Skeletal muscle tissue (tissue), 3 donors: ENCODE measurements at regions not wholly inside any gene's neighbourhood (a gene's known extent, or its start where the extent isn't known, plus 50 kb on each side); places are given as distances from the start of the nearest gene placed in this dataset.
"Not testable (repeated sequence)": the region's sequence is repeated elsewhere in the genome, so short reads cannot be mapped to it uniquely, and the experiment has no call there.

Experiments
- H3K27ac ChIP-seq: one replicate; pipeline ENCODE4 v1.7.0; 2013; ENCODE audit warnings: mild to moderate bottlenecking, low read depth, low read length, inconsistent platforms
- H3K27me3 ChIP-seq, 3 donors: one replicate each; pipeline ENCODE4 v1.7.0; 2013; ENCODE audit warnings: low read length in 3 of 3; ENCODE audit not compliant: control insufficient read depth in 3 of 3, insufficient read depth in 3 of 3
- H3K36me3 ChIP-seq, 3 donors: one replicate each; pipeline ENCODE4 v1.7.0; 2013; ENCODE audit warnings: low read length in 3 of 3; ENCODE audit not compliant: control insufficient read depth in 3 of 3, insufficient read depth in 3 of 3
- H3K4me1 ChIP-seq, 3 donors: one replicate each; pipeline ENCODE4 v1.7.0; 2013; ENCODE audit warnings: low read length in 3 of 3, mild to moderate bottlenecking in 3 of 3; ENCODE audit not compliant: control insufficient read depth in 3 of 3, insufficient read depth in 3 of 3
- H3K4me3 ChIP-seq, 3 donors: one replicate each; pipeline ENCODE4 v1.7.0; 2013; ENCODE audit warnings: low read length in 3 of 3
- H3K9ac ChIP-seq, 3 donors: one replicate each; pipeline ENCODE4 v1.7.0; 2013; ENCODE audit warnings: low read length in 3 of 3, mild to moderate bottlenecking in 3 of 3, moderate library complexity in 2 of 3, low read depth in 1 of 3
- H3K9me3 ChIP-seq, 3 donors: one replicate each; pipeline ENCODE4 v1.7.0; 2013; ENCODE audit warnings: low read length in 3 of 3; ENCODE audit not compliant: control insufficient read depth in 3 of 3
- donor health status: Osteomylitis.

DNA sequence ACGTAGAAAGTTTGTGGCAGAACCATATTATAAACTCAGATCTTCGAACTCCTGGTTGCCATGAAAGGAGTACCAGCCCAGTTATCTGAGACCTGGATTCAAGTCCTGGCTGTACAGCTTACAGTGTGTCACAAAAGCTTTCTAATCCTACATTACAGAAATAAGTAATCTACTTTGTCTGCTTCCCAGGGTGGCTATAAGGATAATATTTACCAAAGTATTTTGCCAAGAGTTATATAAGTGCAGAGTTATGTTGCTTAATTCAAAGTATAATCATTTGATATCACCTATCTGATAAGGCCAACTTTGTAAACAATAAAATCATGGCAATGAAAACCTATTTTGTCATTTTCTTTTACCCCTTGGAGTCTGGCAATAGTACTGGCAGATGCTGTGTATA lies 381.6 kb downstream of the NDFIP2 start:
- Histone ChIP-seq H3K27me3 (no peaks in the 10 kb centered on the region), H3K9ac (no peak overlapping the region), H3K4me1 (no peaks in the 10 kb centered on the region), H3K9me3 (no peaks in the 10 kb centered on the region), H3K4me3 (no peak overlapping the region), H3K27ac (no peak overlapping the region), H3K36me3 (no peaks in the 10 kb centered on the region)

- Histone ChIP-seq H3K9me3 (no peaks in the 10 kb centered on the region), H3K9ac (no peak overlapping the region), H3K4me1 (no peaks in the 10 kb centered on the region), H3K27me3 (no peaks in the 10 kb centered on the region), H3K4me3 (no peak overlapping the region), H3K36me3 (no peaks in the 10 kb centered on the region), H3K27ac (no peak overlapping the region)
These were observed 380.8 kb downstream of the NDFIP2 start for GRCh38 chr13:79861731-79862130.

- H3K36me3 ChIP-seq = no peaks in the 10 kb centered on the region
These were observed 379.8 kb downstream of the NDFIP2 start for GRCh38 chr13:79860791-79861190.

DNA sequence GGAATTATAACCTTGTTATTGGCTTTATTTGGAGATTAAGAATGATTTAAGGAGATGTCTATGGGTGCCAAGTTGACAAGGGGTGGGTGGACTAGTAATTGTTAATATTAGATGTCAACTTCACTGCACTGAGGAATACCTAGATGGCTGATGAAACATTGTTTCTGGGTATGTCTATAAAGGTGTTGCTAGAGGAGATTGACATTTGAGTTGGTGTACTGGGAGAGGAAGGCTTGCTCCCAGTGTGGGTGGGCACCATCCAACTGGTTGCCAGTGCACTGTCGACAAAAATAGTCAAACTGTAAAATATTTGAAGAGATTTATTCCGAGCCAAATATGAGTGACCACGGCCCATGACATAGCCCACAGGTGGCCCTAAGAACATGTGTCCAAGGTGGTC lies 378.8 kb downstream of the NDFIP2 start:
- H3K4me3 ChIP-seq = no peak overlapping the region
- no peaks in the 10 kb centered on the region for H3K9me3 ChIP-seq
- no peak overlapping the region for H3K9ac ChIP-seq
- H3K27ac ChIP-seq = no peak overlapping the region
- H3K4me1 ChIP-seq = no peaks in the 10 kb centered on the region
- no peaks in the 10 kb centered on the region for H3K36me3 ChIP-seq
- no peaks in the 10 kb centered on the region for H3K27me3 ChIP-seq

More at GRCh38 chr13:79860791-79861190, 379.8 kb downstream of the NDFIP2 start:
- H3K4me3 ChIP-seq = no peak overlapping the region
- H3K27ac ChIP-seq = no peak overlapping the region
- H3K9ac ChIP-seq = no peak overlapping the region
- H3K27me3 ChIP-seq = no peaks in the 10 kb centered on the region
- H3K9me3 ChIP-seq = no peaks in the 10 kb centered on the region
- no peaks in the 10 kb centered on the region for H3K4me1 ChIP-seq

- Histone ChIP-seq H3K36me3 (no peaks in the 10 kb centered on the region), H3K27ac (no peak overlapping the region), H3K4me3 (no peak overlapping the region), H3K9ac (no peak overlapping the region), H3K27me3 (no peaks in the 10 kb centered on the region), H3K4me1 (no peaks in the 10 kb centered on the region), H3K9me3 (no peaks in the 10 kb centered on the region)
These were observed 372.3 kb downstream of the NDFIP2 start for GRCh38 chr13:79853251-79853650.

GRCh38 chr13:79851318-79851717 lies 370.4 kb downstream of the NDFIP2 start:
- H3K27me3 ChIP-seq = no peaks in the 10 kb centered on the region
- H3K27ac ChIP-seq = no peak overlapping the region
- H3K9me3 ChIP-seq = no peaks in the 10 kb centered on the region
- no peak overlapping the region for H3K4me3 ChIP-seq
- H3K9ac ChIP-seq = no peak overlapping the region
- no peaks in the 10 kb centered on the region for H3K4me1 ChIP-seq
- H3K36me3 ChIP-seq = no peaks in the 10 kb centered on the region

GRCh38 chr13:79847882-79848592 lies 367.1 kb downstream of the NDFIP2 start:
- Histone ChIP-seq H3K9ac (no peak overlapping the region), H3K27me3 (no peaks in the 10 kb centered on the region), H3K36me3 (no peaks in the 10 kb centered on the region), H3K27ac (no peak overlapping the region), H3K4me3 (no peak overlapping the region), H3K4me1 (no peaks in the 10 kb centered on the region), H3K9me3 (no peaks in the 10 kb centered on the region)

DNA sequence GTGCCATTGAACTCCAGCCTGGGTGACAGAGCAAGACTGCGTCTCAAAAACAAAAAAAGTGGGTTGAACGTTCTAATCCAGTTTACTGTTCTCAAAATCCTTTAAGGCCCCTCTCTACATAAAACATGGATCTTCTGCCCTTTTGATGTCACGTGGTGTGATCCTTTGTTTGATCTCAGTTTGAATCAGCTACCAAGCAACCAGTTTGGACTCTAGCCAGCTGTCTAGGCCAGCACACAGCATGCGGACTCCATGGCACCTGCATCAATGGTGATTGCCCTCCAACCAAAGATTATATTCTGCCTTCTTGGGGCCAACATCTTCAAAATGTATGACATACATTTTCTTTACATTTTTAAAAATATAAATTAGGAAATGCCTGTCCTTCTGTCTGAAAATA lies 365.4 kb downstream of the NDFIP2 start:
- no peaks in the 10 kb centered on the region for H3K36me3 ChIP-seq
- no peaks in the 10 kb centered on the region for H3K9me3 ChIP-seq
- no peaks in the 10 kb centered on the region for H3K4me1 ChIP-seq
- H3K27me3 ChIP-seq = no peaks in the 10 kb centered on the region
- no peak overlapping the region for H3K4me3 ChIP-seq
- H3K9ac ChIP-seq = no peak overlapping the region
- no peak overlapping the region for H3K27ac ChIP-seq

- no peak overlapping the region for H3K27ac ChIP-seq
- H3K9ac ChIP-seq = no peak overlapping the region
- no peaks in the 10 kb centered on the region for H3K27me3 ChIP-seq
- peaks cover 0 to 5% (median 0%) of the 10 kb centered on the region in 3 donors for H3K4me1 ChIP-seq
- H3K4me3 ChIP-seq = no peak overlapping the region
- no peaks in the 10 kb centered on the region for H3K36me3 ChIP-seq
- H3K9me3 ChIP-seq = no peaks in the 10 kb centered on the region
These were observed 356.9 kb downstream of the NDFIP2 start for GRCh38 chr13:79837741-79838450.

- H3K4me1 ChIP-seq, H3K9me3 ChIP-seq, H3K36me3 ChIP-seq, H3K27me3 ChIP-seq, H3K4me3 ChIP-seq, H3K9ac ChIP-seq, H3K27ac ChIP-seq: not testable (repeated sequence)
These were observed 355.2 kb downstream of the NDFIP2 start for GRCh38 chr13:79836121-79836520.
